ENCODE measurements at regions not wholly inside any gene's neighbourhood (a gene's known extent, or its start where the extent isn't known, plus 50 kb on each side); places are given as distances from the start of the nearest gene placed in this dataset.
A peak's percentile ranks its signal among the peaks of the same experiment; 100 is the strongest.

DNA sequence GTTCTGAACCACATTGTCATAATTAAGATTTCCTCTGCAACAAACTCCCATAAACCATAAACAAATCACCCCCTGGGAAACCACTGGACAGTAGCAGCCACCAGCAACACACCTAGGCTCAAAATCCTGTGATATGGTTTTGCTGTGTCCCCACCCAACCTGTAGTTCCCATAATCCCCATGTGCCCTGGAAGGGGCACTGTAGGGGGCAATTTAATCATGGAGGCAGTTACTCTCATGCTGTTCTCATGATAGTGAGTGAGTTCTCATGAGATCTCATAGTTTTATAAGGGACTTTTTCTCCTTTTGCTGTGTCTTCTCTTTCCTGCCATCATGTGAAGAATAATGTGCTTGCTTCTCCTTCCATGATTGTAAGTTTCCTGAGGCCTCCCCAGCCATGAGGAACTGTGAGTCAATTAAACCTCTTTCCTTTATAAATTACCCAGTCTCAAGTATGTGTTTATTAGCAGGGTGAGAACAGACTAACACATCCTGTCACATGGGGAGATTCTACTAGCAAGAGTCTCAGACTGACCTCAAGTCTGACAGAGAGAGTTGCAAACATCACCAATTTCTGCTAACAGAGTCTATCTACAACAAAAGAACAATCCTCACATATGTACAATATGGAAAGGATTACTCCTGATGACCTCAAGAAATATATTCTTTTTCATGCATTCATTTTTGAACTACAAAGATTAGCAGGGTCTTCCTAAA, 182.6 kb downstream of the GRB14 start:
- Histone ChIP-seq H3K79me2 (ENCODE audit: control insufficient read depth, insufficient read depth, low read length) (no peaks in the 10 kb centered on the region), H3K27ac (ENCODE audit: insufficient read depth, low read depth, low read length) (no peak overlapping the region), H3K9me1 (replicated peaks; ENCODE audit: control insufficient read depth, extremely low read depth, insufficient read depth, low read length) (no peaks in the 10 kb centered on the region), H3K4me2 (ENCODE audit: insufficient read depth, low read length) (no peak overlapping the region), H3K9me3 (replicated peaks; ENCODE audit: control insufficient read depth, insufficient read depth, low read length) (no peaks in the 10 kb centered on the region), H3K4me1 (ENCODE audit: control insufficient read depth, extremely low read depth, insufficient read depth, low read length) (no peaks in the 10 kb centered on the region), H4K20me1 (replicated peaks; ENCODE audit: control insufficient read depth, extremely low read depth, insufficient read depth, low read length) (no peaks in the 10 kb centered on the region), H3K4me3 (replicated peaks in 1 of 3; ENCODE audit: insufficient read depth in 1 of 3, low read depth in 1 of 3, low read length in 3 of 3) (no peak overlapping the region), H3K9ac (replicated peaks; ENCODE audit: extremely low read depth, insufficient read depth, low read length) (no peak overlapping the region), H2AFZ (ENCODE audit: low read depth, low read length) (no peak overlapping the region), H3K27me3 (ENCODE audit: control insufficient read depth in 2 of 2, insufficient read depth in 2 of 2, low read length in 2 of 2) (no peaks in the 10 kb centered on the region), H3K36me3 (ENCODE audit: control insufficient read depth in 2 of 2, extremely low read depth in 1 of 2, insufficient read depth in 2 of 2, low read length in 2 of 2) (no peaks in the 10 kb centered on the region)
- POLR2A ChIA-PET: no interaction called here
- BruUV-seq (replicated peaks): no TSS peak
- dilution Hi-C loops (cut with MboI; ENCODE audit: extremely low pct_ligation_motif_present, low sequenced_read_pairs) (no loop called here), intact Hi-C loops (cut with micrococcal nuclease) (no loop called here)
- DNase-seq (ENCODE audit: low read depth, low spot score) (peak; percentile 4), FAIRE-seq (no peak)
- CTCF ChIA-PET: interaction anchor here (1.4 to 2.1 kb wide), 2 partner anchors 9 to 10 kb away, joined by 3 to 8 read pairs; no protein-coding TSS in a partner anchor
- TF ChIP-seq MYC (IDR thresholded peaks at IDR 0.05; ENCODE audit: low read depth, low read length) (no peak), POLR2A (IDR thresholded peaks at IDR 0.05; ENCODE audit: low read depth, low read length) (no peak), GATA2 (IDR thresholded peaks at IDR 0.05; ENCODE audit: insufficient read depth, insufficient read length, low read depth, low read length) (no peak), FOS (IDR thresholded peaks at IDR 0.05; ENCODE audit: borderline replicate concordance, insufficient read depth, low read length) (no peak), JUN (IDR thresholded peaks at IDR 0.05; ENCODE audit: borderline replicate concordance, insufficient read depth, insufficient read length, low read depth) (no peak), POLR2AphosphoS5 (IDR thresholded peaks at IDR 0.05; ENCODE audit: insufficient read depth, low read depth, low read length) (no peak), EZH2 (IDR thresholded peaks at IDR 0.05; ENCODE audit: borderline replicate concordance, low read depth, low read length, severe bottlenecking) (no peak)
- TF ChIP-seq, protein P1, sequence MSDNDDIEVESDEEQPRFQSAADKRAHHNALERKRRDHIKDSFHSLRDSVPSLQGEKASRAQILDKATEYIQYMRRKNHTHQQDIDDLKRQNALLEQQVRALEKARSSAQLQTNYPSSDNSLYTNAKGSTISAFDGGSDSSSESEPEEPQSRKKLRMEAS (IDR thresholded peaks at IDR 0.05; ENCODE audit: insufficient read depth, insufficient read length): no peak
- TF ChIP-seq, protein P2, sequence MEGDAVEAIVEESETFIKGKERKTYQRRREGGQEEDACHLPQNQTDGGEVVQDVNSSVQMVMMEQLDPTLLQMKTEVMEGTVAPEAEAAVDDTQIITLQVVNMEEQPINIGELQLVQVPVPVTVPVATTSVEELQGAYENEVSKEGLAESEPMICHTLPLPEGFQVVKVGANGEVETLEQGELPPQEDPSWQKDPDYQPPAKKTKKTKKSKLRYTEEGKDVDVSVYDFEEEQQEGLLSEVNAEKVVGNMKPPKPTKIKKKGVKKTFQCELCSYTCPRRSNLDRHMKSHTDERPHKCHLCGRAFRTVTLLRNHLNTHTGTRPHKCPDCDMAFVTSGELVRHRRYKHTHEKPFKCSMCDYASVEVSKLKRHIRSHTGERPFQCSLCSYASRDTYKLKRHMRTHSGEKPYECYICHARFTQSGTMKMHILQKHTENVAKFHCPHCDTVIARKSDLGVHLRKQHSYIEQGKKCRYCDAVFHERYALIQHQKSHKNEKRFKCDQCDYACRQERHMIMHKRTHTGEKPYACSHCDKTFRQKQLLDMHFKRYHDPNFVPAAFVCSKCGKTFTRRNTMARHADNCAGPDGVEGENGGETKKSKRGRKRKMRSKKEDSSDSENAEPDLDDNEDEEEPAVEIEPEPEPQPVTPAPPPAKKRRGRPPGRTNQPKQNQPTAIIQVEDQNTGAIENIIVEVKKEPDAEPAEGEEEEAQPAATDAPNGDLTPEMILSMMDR (IDR thresholded peaks at IDR 0.05; ENCODE audit: extremely low read depth in 1 of 2, insufficient read depth in 1 of 2, low read depth in 1 of 2, low read length in 2 of 2): no peak

Measured in endothelial cell of umbilical vein (primary cell).